ENCODE measurements at regions not wholly inside any gene's neighbourhood (a gene's known extent, or its start where the extent isn't known, plus 50 kb on each side); places are given as distances from the start of the nearest gene placed in this dataset.

DNA sequence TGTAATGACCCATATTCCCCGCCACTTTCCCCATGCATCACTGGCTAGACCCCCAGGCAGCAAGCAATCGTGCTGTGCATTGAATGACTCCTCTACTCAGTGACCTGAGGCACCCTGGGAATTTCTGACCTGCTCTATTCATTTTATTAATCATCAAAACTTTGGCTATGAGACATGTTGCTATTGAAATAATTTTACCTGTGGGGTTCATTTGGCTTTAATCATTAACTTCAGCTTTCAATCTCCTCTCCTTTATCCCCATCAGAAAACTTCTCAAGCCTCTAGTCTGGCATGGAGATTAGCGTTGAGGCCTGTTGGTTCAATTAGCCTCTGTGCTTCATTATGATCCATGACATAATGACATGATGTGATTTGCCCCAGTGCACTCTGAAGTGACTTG, 429.0 kb downstream of the ZNF608 start:
- Histone ChIP-seq H3K27ac (ENCODE audit: low read depth, low read length) (no peak overlapping the region), H3K4me1 (ENCODE audit: control insufficient read depth, insufficient read depth, low read length, unreplicated experiment) (no peaks in the 10 kb centered on the region), H3K79me2 (ENCODE audit: control insufficient read depth, insufficient read depth, low read length, unreplicated experiment) (no peaks in the 10 kb centered on the region), H3K4me3 (ENCODE audit: low read depth, low read length) (no peak overlapping the region), H3K36me3 (ENCODE audit: insufficient read depth, low read length) (no peaks in the 10 kb centered on the region), H2AFZ (ENCODE audit: low read length, unreplicated experiment) (no peak overlapping the region), H3K27me3 (ENCODE audit: insufficient read depth, low read length) (no peaks in the 10 kb centered on the region)

DNA sequence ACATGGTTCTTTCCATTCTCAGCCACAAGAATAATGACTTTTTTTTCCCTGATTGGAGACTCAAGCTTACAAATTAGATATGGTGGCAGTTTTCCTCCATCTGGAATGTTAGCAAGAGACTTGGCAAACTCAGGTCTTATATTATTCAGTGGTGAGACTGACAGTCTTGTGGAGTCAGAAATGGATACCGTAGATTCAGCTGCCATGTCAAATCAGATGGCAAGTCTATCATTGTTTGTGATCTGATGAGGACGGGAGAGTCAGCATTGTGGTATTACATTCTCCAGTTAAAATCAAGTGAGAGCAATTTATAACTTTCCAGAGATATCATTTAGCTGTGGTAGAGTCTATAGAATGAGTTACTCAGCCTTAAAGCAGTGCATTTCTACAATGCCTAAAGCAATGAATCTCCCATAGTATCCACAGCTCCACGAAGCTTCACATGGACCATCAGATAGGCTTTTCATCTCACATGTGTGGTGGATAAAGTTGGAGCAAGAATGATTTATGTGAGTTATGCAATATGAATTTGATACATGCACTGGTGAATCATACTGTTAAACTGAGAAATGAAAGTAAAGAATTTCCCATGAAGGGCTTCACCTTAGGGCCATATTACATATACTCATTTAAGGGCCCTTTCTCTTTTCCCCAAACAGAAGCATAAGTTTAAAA, 430.6 kb downstream of the ZNF608 start:
- Histone ChIP-seq H3K79me2 (ENCODE audit: control insufficient read depth, insufficient read depth, low read length, unreplicated experiment) (no peaks in the 10 kb centered on the region), H3K4me1 (ENCODE audit: control insufficient read depth, insufficient read depth, low read length, unreplicated experiment) (no peaks in the 10 kb centered on the region), H3K36me3 (ENCODE audit: insufficient read depth, low read length) (no peaks in the 10 kb centered on the region), H2AFZ (ENCODE audit: low read length, unreplicated experiment) (no peak overlapping the region), H3K27me3 (ENCODE audit: insufficient read depth, low read length) (no peaks in the 10 kb centered on the region), H3K4me3 (ENCODE audit: low read depth, low read length) (no peak overlapping the region), H3K27ac (ENCODE audit: low read depth, low read length) (no peak overlapping the region)

- Histone ChIP-seq H3K4me1 (ENCODE audit: control insufficient read depth, insufficient read depth, low read length, unreplicated experiment) (no peaks in the 10 kb centered on the region), H2AFZ (ENCODE audit: low read length, unreplicated experiment) (no peak overlapping the region), H3K27me3 (ENCODE audit: insufficient read depth, low read length) (no peaks in the 10 kb centered on the region), H3K4me3 (ENCODE audit: low read depth, low read length) (no peak overlapping the region), H3K36me3 (ENCODE audit: insufficient read depth, low read length) (no peaks in the 10 kb centered on the region), H3K79me2 (ENCODE audit: control insufficient read depth, insufficient read depth, low read length, unreplicated experiment) (no peaks in the 10 kb centered on the region), H3K27ac (ENCODE audit: low read depth, low read length) (no peak overlapping the region)
Observed at GRCh38 chr5:124310453-124310852, 436.0 kb downstream of the ZNF608 start.

GRCh38 chr5:124309241-124309980, 437.0 kb downstream of the ZNF608 start:
- Histone ChIP-seq H3K4me3 (ENCODE audit: low read depth, low read length) (no peak overlapping the region), H3K27ac (ENCODE audit: low read depth, low read length) (no peak overlapping the region), H2AFZ (ENCODE audit: low read length, unreplicated experiment) (no peak overlapping the region), H3K36me3 (ENCODE audit: insufficient read depth, low read length) (no peaks in the 10 kb centered on the region), H3K4me1 (ENCODE audit: control insufficient read depth, insufficient read depth, low read length, unreplicated experiment) (no peaks in the 10 kb centered on the region), H3K79me2 (ENCODE audit: control insufficient read depth, insufficient read depth, low read length, unreplicated experiment) (no peaks in the 10 kb centered on the region), H3K27me3 (ENCODE audit: insufficient read depth, low read length) (no peaks in the 10 kb centered on the region)

DNA sequence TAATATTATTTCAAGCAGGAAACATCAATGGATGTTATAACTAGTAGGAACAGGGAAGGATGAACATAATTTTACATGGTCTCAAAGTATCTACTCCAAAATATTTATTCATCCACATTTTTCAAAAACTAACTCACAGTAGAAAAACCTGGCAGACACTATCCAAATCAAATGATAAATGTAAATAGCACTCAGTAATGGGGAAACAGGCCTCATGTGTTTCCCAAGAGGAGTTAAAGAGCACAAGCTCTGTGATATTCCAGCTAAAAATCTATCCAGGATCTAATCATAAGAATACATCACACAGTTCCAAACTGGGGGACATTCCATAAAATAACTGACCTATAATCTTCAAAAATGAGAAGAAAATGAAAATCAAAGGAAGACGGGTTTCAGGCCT, 443.1 kb downstream of the ZNF608 start:
- H3K4me3 ChIP-seq (ENCODE audit: low read depth, low read length): no peak overlapping the region

DNA sequence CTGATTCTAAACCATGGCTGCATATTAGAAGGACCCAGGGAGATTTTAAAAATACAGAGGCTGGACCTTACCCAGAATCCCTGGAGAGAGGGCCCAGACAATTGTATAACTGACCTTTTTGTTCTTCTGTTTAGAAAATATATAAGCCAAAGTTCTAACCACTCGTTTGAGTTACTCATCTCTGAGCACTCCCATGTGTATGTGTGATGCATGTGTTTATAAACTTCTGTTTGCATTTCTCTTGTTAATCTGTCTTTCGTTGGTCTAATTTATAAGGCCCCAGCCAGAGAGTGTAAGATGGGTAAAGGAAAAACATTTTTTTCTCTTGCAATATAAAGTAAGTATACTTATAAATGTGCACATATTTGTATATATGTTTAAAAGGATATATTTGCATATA, 443.9 kb downstream of the ZNF608 start:
- no peaks in the 10 kb centered on the region for H3K27me3 ChIP-seq (ENCODE audit: insufficient read depth, low read length)
- H3K4me1 ChIP-seq (ENCODE audit: control insufficient read depth, insufficient read depth, low read length, unreplicated experiment): peaks cover 8% of the 10 kb centered on the region
- H2AFZ ChIP-seq (ENCODE audit: low read length, unreplicated experiment): no peak overlapping the region
- H3K27ac ChIP-seq (ENCODE audit: low read depth, low read length): no peak overlapping the region
- H3K36me3 ChIP-seq (ENCODE audit: insufficient read depth, low read length): no peaks in the 10 kb centered on the region
- H3K79me2 ChIP-seq (ENCODE audit: control insufficient read depth, insufficient read depth, low read length, unreplicated experiment): no peaks in the 10 kb centered on the region
- no peak overlapping the region for H3K4me3 ChIP-seq (ENCODE audit: low read depth, low read length)

More for the DNA sequence above, 443.1 kb downstream of the ZNF608 start:
- Histone ChIP-seq H3K27me3 (ENCODE audit: insufficient read depth, low read length) (no peaks in the 10 kb centered on the region), H3K4me1 (ENCODE audit: control insufficient read depth, insufficient read depth, low read length, unreplicated experiment) (peaks cover 8% of the 10 kb centered on the region), H3K27ac (ENCODE audit: low read depth, low read length) (no peak overlapping the region), H3K36me3 (ENCODE audit: insufficient read depth, low read length) (no peaks in the 10 kb centered on the region), H3K79me2 (ENCODE audit: control insufficient read depth, insufficient read depth, low read length, unreplicated experiment) (no peaks in the 10 kb centered on the region), H2AFZ (ENCODE audit: low read length, unreplicated experiment) (no peak overlapping the region)

DNA sequence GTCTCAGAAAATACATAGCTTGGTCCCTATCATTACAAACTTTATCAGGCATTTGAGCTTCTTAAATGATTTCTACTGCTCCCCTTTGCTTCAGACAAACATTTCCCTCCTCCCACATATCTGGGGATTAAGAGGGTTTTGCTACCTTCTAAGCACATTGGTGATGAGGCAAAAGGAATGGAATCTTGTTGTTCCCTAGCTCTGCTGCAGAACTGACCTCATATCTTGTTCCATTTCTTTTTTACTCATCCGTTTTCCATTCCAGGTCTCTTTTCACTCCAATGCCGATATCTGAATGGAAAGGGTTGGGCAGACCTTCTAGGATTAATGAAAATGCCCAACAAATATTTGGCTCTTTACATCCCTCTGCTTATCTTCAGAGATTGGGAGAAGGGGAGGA, 444.6 kb downstream of the ZNF608 start:
- Histone ChIP-seq H2AFZ (ENCODE audit: low read length, unreplicated experiment) (no peak overlapping the region), H3K36me3 (ENCODE audit: insufficient read depth, low read length) (no peaks in the 10 kb centered on the region), H3K27me3 (ENCODE audit: insufficient read depth, low read length) (no peaks in the 10 kb centered on the region), H3K27ac (ENCODE audit: low read depth, low read length) (no peak overlapping the region), H3K4me1 (ENCODE audit: control insufficient read depth, insufficient read depth, low read length, unreplicated experiment) (peaks cover 8% of the 10 kb centered on the region), H3K4me3 (ENCODE audit: low read depth, low read length) (no peak overlapping the region), H3K79me2 (ENCODE audit: control insufficient read depth, insufficient read depth, low read length, unreplicated experiment) (no peaks in the 10 kb centered on the region)

DNA sequence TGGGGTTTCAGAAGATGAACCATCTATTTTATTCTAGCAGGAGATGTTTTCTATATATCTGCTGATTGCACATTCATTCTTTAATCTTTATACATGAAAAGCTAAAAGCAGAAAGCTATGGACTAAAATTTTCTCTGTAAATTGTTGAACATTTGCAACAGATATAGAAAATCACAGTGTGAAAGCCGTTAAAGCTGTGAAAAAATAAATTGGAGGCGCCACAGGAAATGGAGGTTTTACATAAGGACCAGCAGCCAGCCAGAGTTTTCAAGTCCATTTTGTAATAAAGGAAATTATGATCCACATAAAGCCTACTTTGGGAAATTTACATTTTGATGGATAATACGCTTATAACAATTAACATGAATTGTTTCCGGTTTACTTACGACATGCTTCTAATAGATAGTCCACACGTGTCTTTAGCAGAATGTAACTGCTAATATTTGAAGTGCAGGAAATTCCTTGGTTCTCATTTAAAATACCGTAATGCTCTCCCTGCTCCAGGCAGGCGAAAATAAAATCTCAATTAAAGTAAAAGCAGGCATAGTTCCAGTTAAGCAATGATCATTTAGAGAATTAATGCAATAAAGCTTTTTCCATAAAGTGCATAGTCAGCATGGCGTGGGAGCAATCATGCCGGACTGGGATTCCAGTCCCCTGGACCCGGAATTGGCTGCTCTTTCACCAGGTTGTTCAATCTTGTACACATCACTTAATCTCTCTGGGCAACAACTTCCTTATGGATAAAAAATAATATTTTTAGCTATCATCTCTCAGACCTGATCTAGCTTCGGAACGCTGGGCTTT, 445.4 kb downstream of the ZNF608 start:
- Histone ChIP-seq H3K27me3 (ENCODE audit: insufficient read depth, low read length) (no peaks in the 10 kb centered on the region), H3K79me2 (ENCODE audit: control insufficient read depth, insufficient read depth, low read length, unreplicated experiment) (no peaks in the 10 kb centered on the region), H2AFZ (ENCODE audit: low read length, unreplicated experiment) (no peak overlapping the region), H3K4me1 (ENCODE audit: control insufficient read depth, insufficient read depth, low read length, unreplicated experiment) (peaks cover 8% of the 10 kb centered on the region), H3K4me3 (ENCODE audit: low read depth, low read length) (no peak overlapping the region), H3K36me3 (ENCODE audit: insufficient read depth, low read length) (no peaks in the 10 kb centered on the region), H3K27ac (ENCODE audit: low read depth, low read length) (no peak overlapping the region)

DNA sequence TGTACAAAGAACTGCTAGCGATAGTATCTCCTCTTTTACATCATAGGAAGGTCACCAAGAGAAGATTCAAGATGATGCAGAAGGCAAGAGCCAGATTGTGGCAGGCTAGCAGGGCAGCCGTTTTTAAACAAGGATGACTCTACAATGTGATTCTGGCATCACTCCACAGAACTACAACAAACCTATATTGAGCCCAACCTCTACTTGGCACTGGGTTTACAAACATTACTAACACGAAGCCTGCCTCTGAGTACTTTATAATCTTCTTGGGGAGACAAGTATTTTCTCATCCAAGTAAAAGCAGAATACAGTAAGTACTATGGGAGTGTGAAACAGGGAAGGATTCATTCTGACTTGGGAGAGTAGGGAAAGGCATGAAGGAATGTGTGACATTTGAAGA, 448.6 kb downstream of the ZNF608 start:
- Histone ChIP-seq H3K27ac (ENCODE audit: low read depth, low read length) (no peak overlapping the region), H3K27me3 (ENCODE audit: insufficient read depth, low read length) (no peaks in the 10 kb centered on the region), H3K4me3 (ENCODE audit: low read depth, low read length) (no peak overlapping the region)

GRCh38 chr5:124292322-124292855, 454.1 kb downstream of the ZNF608 start:
- H3K4me1 ChIP-seq (ENCODE audit: control insufficient read depth, insufficient read depth, low read length, unreplicated experiment): no peaks in the 10 kb centered on the region
- H3K27ac ChIP-seq (ENCODE audit: low read depth, low read length): no peak overlapping the region
- no peaks in the 10 kb centered on the region for H3K27me3 ChIP-seq (ENCODE audit: insufficient read depth, low read length)
- no peaks in the 10 kb centered on the region for H3K36me3 ChIP-seq (ENCODE audit: insufficient read depth, low read length)
- H3K4me3 ChIP-seq (ENCODE audit: low read depth, low read length): no peak overlapping the region
- H2AFZ ChIP-seq (ENCODE audit: low read length, unreplicated experiment): no peak overlapping the region
- no peaks in the 10 kb centered on the region for H3K79me2 ChIP-seq (ENCODE audit: control insufficient read depth, insufficient read depth, low read length, unreplicated experiment)

More for the DNA sequence above, 448.6 kb downstream of the ZNF608 start:
- no peak overlapping the region for H2AFZ ChIP-seq (ENCODE audit: low read length, unreplicated experiment)
- H3K79me2 ChIP-seq (ENCODE audit: control insufficient read depth, insufficient read depth, low read length, unreplicated experiment): no peaks in the 10 kb centered on the region
- H3K36me3 ChIP-seq (ENCODE audit: insufficient read depth, low read length): no peaks in the 10 kb centered on the region
- H3K4me1 ChIP-seq (ENCODE audit: control insufficient read depth, insufficient read depth, low read length, unreplicated experiment): peaks cover 8% of the 10 kb centered on the region

All from ACC112 (cell line).